GM12892 (cell line): ENCODE measurements at regions not wholly inside any gene's neighbourhood (a gene's known extent, or its start where the extent isn't known, plus 50 kb on each side); places are given as distances from the start of the nearest gene placed in this dataset.

Source experiments
- POLR2A ChIP-seq: IDR thresholded peaks from 2 replicates; pipeline ENCODE4 v1.6.1; 2011; ENCODE audit warnings: low read depth, low read length, control low read depth
- POLR2AphosphoS5 ChIP-seq: IDR thresholded peaks from 2 replicates; pipeline ENCODE4 v1.6.1; 2011; ENCODE audit warnings: low read depth, low read length, control low read depth
- TAF1 ChIP-seq: IDR thresholded peaks from 2 replicates; pipeline ENCODE4 v1.6.1; 2011; ENCODE audit warnings: low read depth, mild to moderate bottlenecking, control low read depth, low read length, borderline replicate concordance

- no peak for TF ChIP-seq POLR2A
- no peak for TF ChIP-seq POLR2AphosphoS5
- TF ChIP-seq TAF1, result no peak
Observed at GRCh38 chr12:127873306-127873705, 393.7 kb upstream of the TMEM132C start.
